ENCODE measurements at regions not wholly inside any gene's neighbourhood (a gene's known extent, or its start where the extent isn't known, plus 50 kb on each side); places are given as distances from the start of the nearest gene placed in this dataset.

- no peak for TF ChIP-seq EZH2phosphoT487 (IDR thresholded peaks at IDR 0.05; ENCODE audit: borderline replicate concordance, low read length)
- TF ChIP-seq CTCF (conservative IDR thresholded peaks at IDR 0.05; ENCODE audit: low read depth, low read length), result peak; percentile 84
- no peak for TF ChIP-seq EZH2 (IDR thresholded peaks at IDR 0.05; ENCODE audit: low read length, unreplicated experiment)
These were observed 52.3 kb upstream of the CHRNA7 start for GRCh38 chr15:31977812-31978661.

Data from PC-3 (cell line).